ENCODE measurements at regions not wholly inside any gene's neighbourhood (a gene's known extent, or its start where the extent isn't known, plus 50 kb on each side); places are given as distances from the start of the nearest gene placed in this dataset.

DNA sequence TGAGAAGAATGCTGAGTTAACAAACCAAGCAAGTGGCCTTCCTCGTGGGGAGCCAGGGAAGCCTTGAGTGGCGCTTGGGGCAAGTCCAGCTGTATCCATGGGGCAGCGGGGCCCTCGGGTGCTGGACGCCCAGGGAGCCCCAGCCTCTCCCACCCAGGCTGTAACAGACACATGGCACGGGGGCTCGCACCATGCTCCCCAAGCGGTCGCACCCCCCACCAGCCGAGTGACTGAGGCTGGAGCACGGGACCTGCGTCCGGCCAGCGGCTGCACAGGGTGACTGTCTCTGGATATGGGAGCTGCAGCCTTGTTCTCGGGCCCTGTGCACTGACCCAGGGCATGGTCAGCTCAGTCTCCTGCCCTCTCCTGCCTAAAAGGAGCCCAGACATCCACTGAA is 53.9 kb upstream of the ACTRT2 start:
- Mint-ChIP-seq H3K4me1 (no peaks in the 10 kb centered on the region), H3K36me3 (no peaks in the 10 kb centered on the region), H3K9me3 (no peaks in the 10 kb centered on the region), H3K4me3 (no peak overlapping the region), H3K27me3 (no peaks in the 10 kb centered on the region), H3K27ac (no peak overlapping the region)
- no peak for ATAC-seq

DNA sequence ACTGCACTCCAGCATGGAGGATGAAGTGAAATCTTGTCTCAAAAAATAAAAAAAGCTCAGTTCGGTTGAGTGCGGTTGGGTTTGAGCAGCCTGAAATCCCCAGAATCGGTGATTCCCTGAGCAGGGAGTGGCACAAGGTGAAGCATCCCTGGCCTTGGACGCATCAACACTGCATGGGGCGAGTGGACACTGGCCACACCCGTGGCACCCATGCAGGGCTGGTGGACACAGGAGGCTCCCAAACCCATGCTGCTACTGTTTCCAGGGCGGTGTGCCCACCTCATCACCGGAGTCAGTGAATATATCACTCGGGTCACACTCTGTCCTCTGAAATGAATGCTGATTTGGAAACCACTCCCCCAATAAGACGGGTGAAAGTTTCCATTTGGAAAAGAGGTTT is 53.4 kb upstream of the ACTRT2 start:
- Mint-ChIP-seq H3K4me1 (no peaks in the 10 kb centered on the region), H3K27ac (no peak overlapping the region), H3K36me3 (no peaks in the 10 kb centered on the region), H3K9me3 (no peaks in the 10 kb centered on the region), H3K4me3 (no peak overlapping the region), H3K27me3 (no peaks in the 10 kb centered on the region)
- no peak for ATAC-seq

- Mint-ChIP-seq H3K4me1 (peaks cover 6% of the 10 kb centered on the region), H3K27ac (no peak overlapping the region), H3K36me3 (no peaks in the 10 kb centered on the region), H3K27me3 (no peaks in the 10 kb centered on the region), H3K4me3 (no peak overlapping the region), H3K9me3 (no peaks in the 10 kb centered on the region)
- no peak for ATAC-seq
Observed at GRCh38 chr1:2968471-2968881, 52.8 kb upstream of the ACTRT2 start.

DNA sequence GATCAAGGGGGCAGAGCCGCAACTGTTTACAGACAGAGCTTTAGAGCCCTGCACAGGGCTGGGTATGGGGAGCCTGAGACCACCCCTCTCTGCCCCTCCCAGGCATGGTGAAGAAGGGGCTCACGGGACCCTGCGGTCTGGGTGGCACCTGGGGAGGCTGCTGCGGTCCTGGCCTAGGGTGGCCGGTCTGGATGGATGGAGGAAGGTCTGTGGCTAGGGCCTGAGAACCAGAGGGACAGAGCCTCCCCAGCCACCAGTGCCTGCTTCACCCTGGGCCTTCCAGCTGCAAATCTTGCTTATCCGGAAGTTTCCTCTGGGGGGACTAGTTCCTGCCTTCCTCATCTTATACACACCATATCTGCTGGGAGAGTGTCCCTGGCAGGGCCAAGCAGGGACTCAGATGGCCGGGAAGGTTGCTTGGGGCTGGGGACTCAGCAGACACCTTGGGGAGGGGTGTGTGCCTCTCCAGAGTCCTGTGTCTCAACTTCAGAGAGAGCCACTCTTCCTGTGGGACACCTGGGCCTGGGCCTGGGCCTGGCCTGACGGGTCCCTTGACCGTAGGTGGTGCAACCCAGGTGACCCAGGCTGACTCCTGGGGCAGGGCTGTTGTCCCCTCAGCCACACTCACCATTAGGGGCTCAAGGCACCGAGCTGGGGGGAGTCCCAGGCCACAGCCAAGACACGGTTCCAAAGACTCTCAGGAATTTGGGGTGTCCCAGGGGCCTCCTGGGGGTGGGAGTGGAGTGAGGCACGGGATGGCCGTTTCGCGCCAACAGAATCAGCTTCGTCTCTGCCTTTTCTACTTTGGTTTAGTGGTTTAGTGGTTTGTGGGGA is 52.0 kb upstream of the ACTRT2 start:
- Mint-ChIP-seq H3K4me1 (peaks cover 11% of the 10 kb centered on the region), H3K4me3 (no peak overlapping the region), H3K9me3 (no peaks in the 10 kb centered on the region), H3K27ac (no peak overlapping the region), H3K36me3 (no peaks in the 10 kb centered on the region), H3K27me3 (no peaks in the 10 kb centered on the region)
- peak; percentile 2 for ATAC-seq

- Mint-ChIP-seq H3K4me3 (no peak overlapping the region), H3K27ac (no peak overlapping the region), H3K4me1 (peaks cover 11% of the 10 kb centered on the region), H3K9me3 (no peaks in the 10 kb centered on the region), H3K27me3 (no peaks in the 10 kb centered on the region), H3K36me3 (no peaks in the 10 kb centered on the region)
- ATAC-seq, result no peak
Observed at GRCh38 chr1:2969845-2970291, 51.4 kb upstream of the ACTRT2 start.

GRCh38 chr1:2970311-2971071 is 50.8 kb upstream of the ACTRT2 start:
- no peaks in the 10 kb centered on the region for H3K27me3 Mint-ChIP-seq
- H3K36me3 Mint-ChIP-seq, result no peaks in the 10 kb centered on the region
- no peaks in the 10 kb centered on the region for H3K9me3 Mint-ChIP-seq
- no peak overlapping the region for H3K27ac Mint-ChIP-seq
- no peak overlapping the region for H3K4me3 Mint-ChIP-seq
- H3K4me1 Mint-ChIP-seq, result peaks cover 11% of the 10 kb centered on the region
- ATAC-seq, result no peak

- Mint-ChIP-seq H3K9me3 (no peaks in the 10 kb centered on the region), H3K36me3 (no peaks in the 10 kb centered on the region), H3K4me3 (no peak overlapping the region), H3K27me3 (no peaks in the 10 kb centered on the region), H3K27ac (no peak overlapping the region), H3K4me1 (peaks cover 11% of the 10 kb centered on the region)
- no peak for ATAC-seq
Observed at GRCh38 chr1:2971101-2971501, 50.2 kb upstream of the ACTRT2 start.

Data from stimulated activated memory B cell treated with anti-CD40 and anti-IgM and Interleukin-4, amounts not matched to agents 10 μg/mL and 1 μg/mL and 100 μg/mL, for 72 hours (primary cell).